ENCODE measurements at regions not wholly inside any gene's neighbourhood (a gene's known extent, or its start where the extent isn't known, plus 50 kb on each side); places are given as distances from the start of the nearest gene placed in this dataset.

- 79 to 83% methylated on average over 5 of the region's 5 CpGs for WGBS, 2 donors
- Histone ChIP-seq H3K4me1 (peaks cover 0 to 5% (median 0%) of the 10 kb centered on the region in 4 donors), H3K4me3 (no peak overlapping the region), H3K27ac (no peak overlapping the region), H3K36me3 (no peaks in the 10 kb centered on the region), H3K9me3 (no peaks in the 10 kb centered on the region), H3K27me3 (no peaks in the 10 kb centered on the region)
- DNase-seq (ENCODE audit: low spot score in 2 of 2), result no peak
- TF ChIP-seq POLR2A (IDR thresholded peaks at IDR 0.05) (no peak), CTCF (IDR thresholded peaks at IDR 0.05) (no peak), EP300 (IDR thresholded peaks at IDR 0.05) (no peak)
Measured at GRCh38 chr2:220071696-220072095, 444.3 kb downstream of the SLC4A3 start.

- 72 to 83% methylated on average over 8 of the region's 8 CpGs for WGBS, 2 donors
- Histone ChIP-seq H3K36me3 (no peaks in the 10 kb centered on the region), H3K27ac (no peak overlapping the region), H3K27me3 (no peaks in the 10 kb centered on the region), H3K4me1 (peaks cover 0 to 13% (median 0%) of the 10 kb centered on the region in 4 donors), H3K4me3 (no peak overlapping the region), H3K9me3 (no peaks in the 10 kb centered on the region)
- TF ChIP-seq EP300 (IDR thresholded peaks at IDR 0.05) (no peak), CTCF (IDR thresholded peaks at IDR 0.05) (no peak), POLR2A (IDR thresholded peaks at IDR 0.05) (no peak)
- no peak for DNase-seq (ENCODE audit: low spot score in 2 of 2)
Measured at GRCh38 chr2:220072669-220073220, 445.3 kb downstream of the SLC4A3 start.

GRCh38 chr2:220075835-220076234 lies 448.4 kb downstream of the SLC4A3 start:
- Histone ChIP-seq H3K4me3 (no peak overlapping the region), H3K9me3 (no peaks in the 10 kb centered on the region), H3K4me1 (peaks cover 0 to 21% (median 0%) of the 10 kb centered on the region in 4 donors), H3K27me3 (no peaks in the 10 kb centered on the region), H3K36me3 (no peaks in the 10 kb centered on the region), H3K27ac (no peak overlapping the region)
- TF ChIP-seq CTCF (IDR thresholded peaks at IDR 0.05) (no peak), EP300 (IDR thresholded peaks at IDR 0.05) (no peak), POLR2A (IDR thresholded peaks at IDR 0.05) (no peak)
- 57 to 63% methylated on average over 1 of the region's 1 CpG for WGBS, 2 donors
- DNase-seq (ENCODE audit: low spot score in 2 of 2), result no peak

- TF ChIP-seq EP300 (IDR thresholded peaks at IDR 0.05) (peak in 1 of 2 donors; percentile 49), CTCF (IDR thresholded peaks at IDR 0.05) (peak in 3 of 5 experiments; percentile 6 to 30 (median 19)), POLR2A (IDR thresholded peaks at IDR 0.05) (no peak)
- Histone ChIP-seq H3K4me1 (peaks cover 0 to 21% (median 0%) of the 10 kb centered on the region in 4 donors), H3K27ac (peak overlapping the region in 2 of 4 donors; percentile 38 to 72), H3K4me3 (no peak overlapping the region), H3K36me3 (no peaks in the 10 kb centered on the region), H3K27me3 (no peaks in the 10 kb centered on the region), H3K9me3 (no peaks in the 10 kb centered on the region)
- WGBS, 2 donors, result 34 to 41% methylated on average over 9 of the region's 9 CpGs
- DNase-seq (ENCODE audit: low spot score in 2 of 2), result peak; percentile 29 to 50
Measured at GRCh38 chr2:220076734-220077133, 449.3 kb downstream of the SLC4A3 start.

GRCh38 chr2:220077488-220077887 lies 450.1 kb downstream of the SLC4A3 start:
- Histone ChIP-seq H3K27me3 (no peaks in the 10 kb centered on the region), H3K4me3 (no peak overlapping the region), H3K9me3 (no peaks in the 10 kb centered on the region), H3K36me3 (no peaks in the 10 kb centered on the region), H3K27ac (peak overlapping the region in 2 of 4 donors; percentile 38 to 72), H3K4me1 (peaks cover 0 to 21% (median 0%) of the 10 kb centered on the region in 4 donors)
- TF ChIP-seq EP300 (IDR thresholded peaks at IDR 0.05) (peak in 1 of 2 donors; percentile 71), CTCF (IDR thresholded peaks at IDR 0.05) (no peak), POLR2A (IDR thresholded peaks at IDR 0.05) (no peak)
- 22 to 26% methylated on average over 6 of the region's 6 CpGs for WGBS, 2 donors
- DNase-seq (ENCODE audit: low spot score in 2 of 2), result peak in 1 of 2 donors; percentile 27
